Stimulated activated memory B cell treated with anti-CD40 and anti-IgM and Interleukin-4, amounts not matched to agents 10 μg/mL and 1 μg/mL and 100 μg/mL, for 72 hours (primary cell): ENCODE measurements at regions not wholly inside any gene's neighbourhood (a gene's known extent, or its start where the extent isn't known, plus 50 kb on each side); places are given as distances from the start of the nearest gene placed in this dataset.
"Not testable (repeated sequence)": the region's sequence is repeated elsewhere in the genome, so short reads cannot be mapped to it uniquely, and the experiment has no call there.

ENCODE experiments used
- ATAC-seq: fragments of 150-1000 bp; cut with Tn5 transposase; 2 replicates; pipeline ENCODE4 v1.10.0; 2021
- H3K27ac Mint-ChIP-seq: one replicate; pipeline ENCODE4 v1.8.0; 2022; ENCODE audit warnings: mild to moderate bottlenecking, mixed read lengths
- H3K27me3 Mint-ChIP-seq: one replicate; pipeline ENCODE4 v1.8.0; 2022; ENCODE audit warnings: mixed read lengths
- H3K36me3 Mint-ChIP-seq: one replicate; pipeline ENCODE4 v1.8.0; 2022; ENCODE audit warnings: mixed read lengths
- H3K4me1 Mint-ChIP-seq: one replicate; pipeline ENCODE4 v1.8.0; 2022; ENCODE audit warnings: mixed read lengths
- H3K4me3 Mint-ChIP-seq: one replicate; pipeline ENCODE4 v1.8.0; 2022; ENCODE audit warnings: mild to moderate bottlenecking, moderate library complexity, mixed read lengths
- H3K9me3 Mint-ChIP-seq: one replicate; pipeline ENCODE4 v1.8.0; 2022; ENCODE audit warnings: mixed read lengths

DNA sequence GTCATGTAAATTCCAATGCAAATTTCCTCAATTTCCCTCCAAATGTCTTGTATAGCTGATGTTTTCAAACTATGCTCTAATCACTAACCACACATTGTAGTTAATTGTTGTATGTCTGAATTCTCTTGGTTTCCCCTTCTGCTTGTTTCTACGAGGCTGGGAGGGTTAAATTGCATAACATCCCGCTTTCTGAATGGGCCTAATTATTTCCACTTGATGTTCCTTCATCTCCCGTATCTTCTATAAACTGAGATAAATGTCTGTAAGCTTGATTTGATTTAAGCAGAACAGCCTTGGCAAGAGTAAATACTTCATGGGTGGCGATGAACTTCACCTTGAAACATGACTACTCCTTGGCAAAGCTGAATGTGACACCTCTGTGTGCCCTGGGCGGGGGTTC lies 72.2 kb downstream of the SERINC2 start:
- Mint-ChIP-seq H3K27ac (no peak overlapping the region), H3K4me3 (no peak overlapping the region), H3K36me3 (peaks cover 6% of the 10 kb centered on the region), H3K27me3 (no peaks in the 10 kb centered on the region), H3K9me3 (peaks cover 14% of the 10 kb centered on the region), H3K4me1 (peaks cover 11% of the 10 kb centered on the region)
- ATAC-seq: no peak

DNA sequence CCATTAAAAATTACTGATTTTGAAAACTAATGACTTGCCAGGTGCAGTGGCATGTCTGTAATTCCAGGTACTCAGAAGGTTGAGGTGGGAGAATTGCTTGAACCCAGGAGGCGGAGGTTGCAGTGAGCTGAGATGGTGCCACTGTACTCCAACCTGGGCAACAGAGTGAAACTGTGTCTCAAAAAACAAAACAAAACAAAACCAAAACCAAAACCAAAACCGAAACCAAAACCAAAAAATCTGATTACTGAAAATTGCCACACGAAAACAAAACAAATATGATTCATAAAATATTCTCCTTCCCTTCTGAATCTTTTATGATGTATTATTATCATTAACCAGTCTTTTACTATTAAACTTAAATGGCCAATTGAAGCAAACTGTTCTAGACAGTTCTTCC lies 74.1 kb downstream of the SERINC2 start:
- no peak overlapping the region for H3K27ac Mint-ChIP-seq
- no peaks in the 10 kb centered on the region for H3K36me3 Mint-ChIP-seq
- peaks cover 11% of the 10 kb centered on the region for H3K4me1 Mint-ChIP-seq
- H3K27me3 Mint-ChIP-seq: no peaks in the 10 kb centered on the region
- H3K9me3 Mint-ChIP-seq: peaks cover 8% of the 10 kb centered on the region
- no peak overlapping the region for H3K4me3 Mint-ChIP-seq
- no peak for ATAC-seq

DNA sequence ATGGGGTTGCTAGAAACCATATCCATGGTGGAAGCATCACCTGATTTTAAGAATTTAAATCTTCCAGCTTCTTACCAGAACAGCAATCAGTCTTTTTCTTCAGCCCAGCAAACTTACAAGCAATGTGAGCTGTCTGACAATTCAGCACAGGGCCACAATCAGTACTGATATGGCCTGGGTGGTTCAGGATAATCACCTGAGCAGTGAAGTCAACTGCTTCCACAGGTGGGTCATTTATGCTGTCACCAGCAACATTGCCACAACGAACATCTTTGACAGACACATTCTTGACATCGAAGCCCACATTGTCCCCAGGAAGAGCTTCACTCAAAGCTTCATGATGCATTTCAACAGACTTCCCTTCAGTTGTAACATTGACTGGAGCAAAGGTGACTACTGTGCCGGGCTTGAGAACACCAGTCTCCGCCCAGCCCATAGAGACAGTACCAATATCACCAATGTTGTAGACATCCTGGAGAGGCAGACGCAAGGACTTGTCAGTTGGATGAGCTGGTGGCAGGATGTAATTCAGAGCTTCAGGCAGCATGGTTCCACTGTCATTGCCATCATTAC lies 74.8 kb downstream of the SERINC2 start:
- H3K4me1 Mint-ChIP-seq: peaks cover 8% of the 10 kb centered on the region
- no peak overlapping the region for H3K4me3 Mint-ChIP-seq
- ATAC-seq: no peak
- H3K9me3 Mint-ChIP-seq: peaks cover 8% of the 10 kb centered on the region
- H3K27ac Mint-ChIP-seq: no peak overlapping the region
- H3K36me3 Mint-ChIP-seq: no peaks in the 10 kb centered on the region
- H3K27me3 Mint-ChIP-seq: no peaks in the 10 kb centered on the region

DNA sequence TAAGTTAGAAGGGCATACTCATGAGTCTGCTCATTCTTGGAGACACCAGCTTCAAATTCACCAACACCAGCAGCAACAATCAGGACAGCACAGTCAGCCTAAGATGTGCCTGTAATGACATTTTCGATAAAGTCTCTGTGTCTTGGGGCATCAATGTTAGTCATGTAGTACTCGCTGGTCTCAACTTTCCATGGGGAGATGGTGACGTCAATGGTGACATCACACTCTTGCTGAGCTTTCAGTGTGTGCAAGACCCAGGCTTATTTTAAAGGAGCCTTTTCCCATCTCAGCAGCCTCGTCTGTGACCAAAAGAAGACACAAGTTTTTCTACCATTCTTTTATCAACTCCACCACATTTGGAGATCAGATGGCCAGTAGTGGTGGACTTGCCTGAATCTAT lies 75.5 kb downstream of the SERINC2 start:
- peaks cover 1% of the 10 kb centered on the region for H3K4me1 Mint-ChIP-seq
- H3K27me3 Mint-ChIP-seq: no peaks in the 10 kb centered on the region
- peaks cover 8% of the 10 kb centered on the region for H3K9me3 Mint-ChIP-seq
- no peak overlapping the region for H3K4me3 Mint-ChIP-seq
- ATAC-seq: no peak
- no peak overlapping the region for H3K27ac Mint-ChIP-seq
- H3K36me3 Mint-ChIP-seq: no peaks in the 10 kb centered on the region

DNA sequence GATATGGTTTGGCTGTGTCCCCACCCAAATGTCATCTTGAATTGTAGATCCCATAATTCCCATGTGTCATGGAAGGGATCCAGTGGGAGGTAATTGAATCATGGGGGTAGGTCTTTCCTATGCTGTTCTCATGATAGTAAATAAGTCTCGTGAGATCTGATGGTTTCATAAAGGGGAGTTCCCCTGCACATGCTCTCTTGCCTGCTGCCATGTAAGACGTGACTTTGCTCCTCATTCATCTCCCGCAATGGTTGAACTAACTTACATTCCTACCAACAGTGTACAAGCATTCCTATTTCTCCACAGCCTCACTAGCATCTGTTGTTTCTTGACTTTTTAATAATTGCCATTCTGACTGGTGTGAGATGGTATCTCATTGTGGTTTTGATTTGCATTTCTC lies 76.6 kb downstream of the SERINC2 start:
- H3K4me3 Mint-ChIP-seq, H3K9me3 Mint-ChIP-seq, H3K36me3 Mint-ChIP-seq, H3K27ac Mint-ChIP-seq, H3K27me3 Mint-ChIP-seq, H3K4me1 Mint-ChIP-seq, ATAC-seq: not testable (repeated sequence)

DNA sequence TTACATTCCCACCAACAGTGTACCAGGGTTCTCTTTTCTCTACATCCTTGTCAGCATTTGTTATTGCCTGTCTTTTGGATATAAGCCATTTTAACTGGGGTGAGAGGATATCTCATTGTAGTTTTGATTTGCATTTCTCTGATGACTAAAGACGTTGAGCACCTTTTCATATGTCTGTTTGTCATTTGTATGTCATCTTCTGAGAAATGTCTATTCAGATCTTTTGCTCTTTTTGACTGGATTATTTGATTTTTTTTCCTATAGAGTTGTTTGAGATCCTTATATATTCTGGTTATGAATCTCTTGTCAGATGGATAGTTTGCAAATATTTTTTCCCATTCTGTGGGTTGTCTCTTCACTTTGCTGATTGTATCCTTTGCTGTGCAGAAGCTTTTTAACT lies 77.6 kb downstream of the SERINC2 start:
- not testable (repeated sequence) for H3K9me3 Mint-ChIP-seq, H3K36me3 Mint-ChIP-seq, H3K4me1 Mint-ChIP-seq, H3K27me3 Mint-ChIP-seq, ATAC-seq, H3K4me3 Mint-ChIP-seq, H3K27ac Mint-ChIP-seq

DNA sequence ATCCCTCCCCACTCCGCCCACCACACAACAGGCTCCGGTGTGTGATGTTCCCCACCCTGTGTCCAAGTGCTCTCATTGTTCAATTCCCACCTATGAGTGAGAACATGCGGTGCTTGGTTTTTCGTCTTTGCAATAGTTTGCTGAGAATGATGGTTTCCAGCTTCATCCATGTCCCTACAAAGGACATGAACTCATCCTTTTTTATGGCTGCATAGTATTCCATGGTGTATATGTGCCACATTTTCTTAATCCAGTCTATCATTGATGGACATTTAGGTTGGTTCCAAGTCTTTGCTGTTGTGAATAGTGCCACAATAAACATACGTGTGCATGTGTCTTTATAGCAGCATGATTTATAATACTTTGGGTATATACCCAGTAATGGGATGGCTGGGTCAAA lies 81.0 kb upstream of the TINAGL1 start:
- ATAC-seq, H3K27me3 Mint-ChIP-seq, H3K9me3 Mint-ChIP-seq, H3K4me1 Mint-ChIP-seq, H3K36me3 Mint-ChIP-seq, H3K27ac Mint-ChIP-seq, H3K4me3 Mint-ChIP-seq: not testable (repeated sequence)

DNA sequence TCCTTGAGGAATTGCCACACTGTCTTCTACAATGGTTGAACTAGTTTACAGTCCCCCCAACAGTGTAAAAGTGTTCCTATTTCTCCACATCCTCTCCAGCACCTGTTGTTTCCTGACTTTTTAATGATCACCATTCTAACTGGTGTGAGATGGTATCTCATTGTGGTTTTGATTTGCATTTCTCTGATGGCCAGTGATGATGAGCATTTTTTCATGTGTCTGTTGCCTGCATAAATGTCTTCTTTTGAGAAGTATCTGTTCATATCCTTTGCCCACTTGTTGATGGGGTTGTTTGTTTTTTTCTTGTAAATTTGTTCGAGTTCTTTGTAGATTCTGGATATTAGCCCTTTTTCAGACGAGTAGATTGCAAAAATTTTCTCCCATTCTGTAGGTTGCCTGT lies 80.5 kb upstream of the TINAGL1 start:
- peaks cover 13% of the 10 kb centered on the region for H3K27me3 Mint-ChIP-seq
- not testable (repeated sequence) for H3K27ac Mint-ChIP-seq, ATAC-seq, H3K9me3 Mint-ChIP-seq, H3K4me1 Mint-ChIP-seq, H3K4me3 Mint-ChIP-seq, H3K36me3 Mint-ChIP-seq

DNA sequence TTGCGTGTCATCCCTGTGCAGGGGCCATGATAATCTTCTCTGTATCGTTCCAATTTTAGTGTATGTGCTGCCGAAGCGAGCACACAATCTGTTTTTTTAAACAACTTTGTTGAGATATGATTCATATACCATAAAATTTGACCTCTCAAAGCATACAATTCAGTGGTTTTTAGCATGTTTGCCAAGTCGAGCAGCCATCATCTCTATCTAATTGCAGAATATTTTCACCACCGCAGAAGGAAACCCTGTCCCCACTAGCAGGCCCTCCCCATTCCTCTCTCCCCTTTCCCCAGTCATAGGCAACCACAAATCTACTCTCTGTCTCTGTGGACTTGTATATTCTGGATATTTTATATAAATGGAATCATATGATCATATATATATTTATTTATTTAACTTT lies 78.7 kb upstream of the TINAGL1 start:
- no peak overlapping the region for H3K4me3 Mint-ChIP-seq
- ATAC-seq: no peak
- no peaks in the 10 kb centered on the region for H3K4me1 Mint-ChIP-seq
- H3K36me3 Mint-ChIP-seq: no peaks in the 10 kb centered on the region
- H3K27ac Mint-ChIP-seq: no peak overlapping the region
- no peaks in the 10 kb centered on the region for H3K9me3 Mint-ChIP-seq
- peaks cover 31% of the 10 kb centered on the region for H3K27me3 Mint-ChIP-seq

DNA sequence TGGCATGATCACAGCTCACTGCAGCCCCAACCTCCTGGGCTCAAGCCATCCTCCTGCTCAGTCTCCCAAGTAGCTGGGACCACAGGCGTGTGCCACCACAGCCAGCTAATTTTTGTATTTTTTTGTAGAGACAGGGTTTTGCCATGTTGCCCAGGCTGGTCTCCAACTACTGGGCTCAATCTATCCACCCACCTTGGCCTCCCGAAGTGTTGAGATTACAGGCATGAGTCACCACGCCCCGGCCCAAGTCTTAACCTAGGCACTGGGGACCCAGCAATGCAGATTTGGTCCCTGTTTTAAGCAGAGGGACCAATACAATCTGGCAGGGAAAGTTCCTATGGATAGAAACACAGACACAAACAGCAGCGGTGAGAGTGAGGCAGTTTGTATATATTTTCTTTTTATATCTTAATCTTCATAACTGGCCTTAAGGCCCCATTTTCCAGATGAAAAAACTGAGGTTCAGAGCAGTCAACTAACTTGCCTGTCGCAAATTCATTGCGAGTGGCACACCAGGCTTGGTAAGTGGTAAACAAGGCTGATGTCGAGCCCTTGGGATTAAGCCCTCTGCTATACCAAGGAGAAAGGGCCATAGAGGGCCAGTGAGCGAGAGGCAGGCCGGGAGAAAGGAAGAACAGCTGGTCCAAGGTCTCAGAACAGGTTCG lies 77.8 kb upstream of the TINAGL1 start:
- H3K36me3 Mint-ChIP-seq: no peaks in the 10 kb centered on the region
- peaks cover 40% of the 10 kb centered on the region for H3K27me3 Mint-ChIP-seq
- no peak overlapping the region for H3K4me3 Mint-ChIP-seq
- no peak for ATAC-seq
- H3K27ac Mint-ChIP-seq: no peak overlapping the region
- H3K4me1 Mint-ChIP-seq: no peaks in the 10 kb centered on the region
- no peaks in the 10 kb centered on the region for H3K9me3 Mint-ChIP-seq

DNA sequence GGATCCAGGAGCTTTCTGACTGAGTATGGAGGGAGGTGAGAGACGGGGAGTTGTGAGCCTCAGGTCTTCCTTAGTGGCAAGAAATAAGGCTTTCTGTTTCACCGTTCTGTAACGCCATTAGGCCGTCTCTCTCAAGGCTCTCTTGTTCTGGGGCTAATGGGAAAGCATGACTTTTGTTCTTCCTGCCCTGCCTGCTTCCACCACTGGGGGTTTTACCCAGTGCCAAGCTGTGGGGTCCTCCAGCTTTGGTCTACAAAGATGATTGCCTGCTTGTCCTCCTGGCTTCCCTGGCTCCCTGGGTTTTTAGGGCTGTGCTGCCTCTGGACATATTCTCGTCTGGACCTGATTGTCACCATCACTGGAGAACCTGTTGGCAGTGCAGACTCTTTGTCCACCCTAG lies 74.8 kb upstream of the TINAGL1 start:
- Mint-ChIP-seq H3K4me1 (peaks cover 11% of the 10 kb centered on the region), H3K27me3 (peaks cover 63% of the 10 kb centered on the region), H3K9me3 (no peaks in the 10 kb centered on the region), H3K27ac (no peak overlapping the region), H3K4me3 (no peak overlapping the region), H3K36me3 (no peaks in the 10 kb centered on the region)
- no peak for ATAC-seq

DNA sequence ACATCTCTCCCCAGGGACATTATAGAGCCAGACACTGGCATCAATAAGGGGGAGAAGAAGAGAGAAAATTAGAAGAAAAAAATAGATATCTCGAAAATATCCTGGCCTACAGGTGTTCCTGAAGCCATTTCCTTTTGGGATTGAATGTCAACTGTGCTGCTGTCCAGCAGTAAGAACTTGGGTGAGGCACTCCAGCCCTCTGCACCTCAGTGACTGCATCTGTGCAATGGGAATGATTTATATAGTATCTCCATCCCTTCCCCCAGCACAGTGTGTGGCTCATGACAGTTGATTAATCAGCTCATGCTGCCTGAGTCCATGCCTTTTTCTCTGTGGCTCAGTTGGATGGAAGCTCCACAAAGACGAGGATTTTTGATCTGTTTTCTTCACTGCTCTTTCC lies 74.1 kb upstream of the TINAGL1 start:
- Mint-ChIP-seq H3K36me3 (no peaks in the 10 kb centered on the region), H3K4me3 (no peak overlapping the region), H3K9me3 (no peaks in the 10 kb centered on the region), H3K27me3 (peaks cover 70% of the 10 kb centered on the region), H3K27ac (no peak overlapping the region), H3K4me1 (peaks cover 11% of the 10 kb centered on the region)
- ATAC-seq: no peak

DNA sequence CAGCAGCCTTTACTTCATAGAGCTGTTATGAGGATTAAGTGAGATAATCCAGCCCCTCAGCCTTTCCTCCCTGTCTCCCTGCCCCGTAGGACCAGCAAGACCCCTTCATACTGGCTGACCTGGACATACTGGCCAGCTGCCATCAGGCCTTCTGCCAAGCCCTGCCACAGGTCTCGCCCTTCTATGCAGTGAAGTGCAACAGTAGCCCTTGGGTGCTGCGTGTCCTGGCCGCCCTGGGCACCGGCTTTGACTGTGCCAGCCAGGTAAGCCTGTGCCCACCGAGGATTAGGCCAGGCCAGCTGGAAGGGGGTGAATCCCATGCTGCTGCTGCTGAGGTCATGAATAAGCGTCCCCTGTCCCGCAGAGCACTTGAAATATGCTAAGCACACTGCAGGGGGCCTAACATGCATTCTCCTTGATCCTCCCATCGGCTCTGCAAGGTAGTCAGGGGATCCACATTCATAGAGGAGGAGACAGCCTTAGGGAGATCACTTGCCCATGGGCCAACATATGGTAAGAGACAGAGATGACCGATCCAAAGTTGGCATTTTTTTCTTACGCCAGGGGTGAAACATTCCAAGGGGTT lies 73.3 kb upstream of the TINAGL1 start:
- no peaks in the 10 kb centered on the region for H3K9me3 Mint-ChIP-seq
- peaks cover 78% of the 10 kb centered on the region for H3K27me3 Mint-ChIP-seq
- no peaks in the 10 kb centered on the region for H3K36me3 Mint-ChIP-seq
- no peak overlapping the region for H3K27ac Mint-ChIP-seq
- H3K4me1 Mint-ChIP-seq: peaks cover 11% of the 10 kb centered on the region
- no peak for ATAC-seq
- no peak overlapping the region for H3K4me3 Mint-ChIP-seq

DNA sequence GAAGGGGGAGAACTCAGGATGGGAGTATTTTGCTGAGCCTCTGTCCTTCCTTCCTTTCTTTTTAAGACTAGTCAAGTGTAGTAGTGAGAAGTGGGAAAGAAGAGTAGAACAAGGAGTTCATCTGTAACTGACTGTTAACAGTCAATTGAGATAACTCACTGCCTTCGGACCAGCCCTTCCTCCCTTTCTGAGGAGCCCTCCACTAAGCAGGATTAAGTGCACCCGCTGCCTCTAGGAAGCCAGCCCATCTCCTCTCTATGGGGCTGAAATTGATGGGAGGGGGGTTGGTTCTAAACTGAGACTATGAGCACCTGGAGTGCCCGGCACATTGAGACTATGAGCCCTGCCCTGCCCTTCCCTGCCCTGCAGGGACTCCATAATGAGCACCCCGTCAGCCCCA lies 72.7 kb upstream of the TINAGL1 start:
- peaks cover 80% of the 10 kb centered on the region for H3K27me3 Mint-ChIP-seq
- H3K4me1 Mint-ChIP-seq: peaks cover 11% of the 10 kb centered on the region
- H3K27ac Mint-ChIP-seq: no peak overlapping the region
- no peak for ATAC-seq
- H3K4me3 Mint-ChIP-seq: no peak overlapping the region
- no peaks in the 10 kb centered on the region for H3K36me3 Mint-ChIP-seq
- no peaks in the 10 kb centered on the region for H3K9me3 Mint-ChIP-seq

DNA sequence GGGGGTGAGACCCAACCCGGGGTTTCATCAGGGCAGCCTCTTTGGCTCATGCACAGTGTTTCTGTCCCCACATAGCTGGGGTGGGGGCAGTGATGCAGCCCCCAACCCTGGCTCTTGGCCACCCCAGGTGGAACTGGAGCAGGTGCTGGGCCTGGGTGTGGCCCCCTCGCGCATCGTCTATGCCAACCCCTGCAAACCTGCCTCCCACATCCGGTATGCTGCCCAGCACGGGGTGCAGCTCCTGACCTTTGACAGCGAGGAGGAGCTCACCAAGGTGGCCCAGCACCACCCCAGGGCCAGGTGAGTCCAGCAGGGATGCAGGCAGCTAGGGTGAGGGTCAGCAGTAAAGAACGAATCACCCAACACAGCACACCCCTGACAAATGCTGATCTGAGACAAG lies 72.3 kb upstream of the TINAGL1 start:
- Mint-ChIP-seq H3K36me3 (no peaks in the 10 kb centered on the region), H3K4me3 (no peak overlapping the region), H3K9me3 (no peaks in the 10 kb centered on the region), H3K27me3 (peaks cover 78% of the 10 kb centered on the region), H3K27ac (no peak overlapping the region), H3K4me1 (peaks cover 14% of the 10 kb centered on the region)
- no peak for ATAC-seq

DNA sequence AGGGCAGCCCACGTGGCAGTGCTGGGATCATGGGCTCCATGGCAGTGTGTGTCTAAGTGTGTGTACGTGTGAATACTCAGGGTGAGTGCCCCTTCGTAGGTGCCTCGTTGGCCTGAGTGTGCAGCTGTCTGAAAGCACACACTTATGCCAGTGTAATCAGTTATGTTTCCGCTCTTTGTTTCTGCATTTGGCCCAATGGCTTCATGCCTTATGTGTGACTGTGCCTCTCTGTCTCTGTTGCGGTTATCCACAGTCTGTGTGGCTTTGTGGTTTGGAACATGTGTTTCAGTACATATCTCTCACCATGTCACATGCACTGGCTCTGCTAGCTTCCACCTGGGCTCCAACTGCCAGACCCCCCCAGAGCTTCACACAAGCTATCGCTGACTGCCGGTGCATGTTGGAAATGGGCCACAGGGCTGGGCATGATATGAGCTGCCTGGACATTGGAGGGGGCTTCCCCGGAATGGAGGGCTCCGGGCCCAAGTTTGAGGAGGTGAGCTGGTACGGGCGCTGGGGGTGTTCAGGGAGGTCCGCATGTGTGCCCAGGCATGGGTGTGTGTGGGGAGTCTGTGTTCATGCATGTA lies 70.3 kb upstream of the TINAGL1 start:
- Mint-ChIP-seq H3K4me3 (no peak overlapping the region), H3K27ac (no peak overlapping the region), H3K36me3 (no peaks in the 10 kb centered on the region), H3K27me3 (peaks cover 90% of the 10 kb centered on the region), H3K4me1 (peaks cover 24% of the 10 kb centered on the region), H3K9me3 (no peaks in the 10 kb centered on the region)
- ATAC-seq: peak; percentile 28
